ENCODE measurements at regions not wholly inside any gene's neighbourhood (a gene's known extent, or its start where the extent isn't known, plus 50 kb on each side); places are given as distances from the start of the nearest gene placed in this dataset.

DNA sequence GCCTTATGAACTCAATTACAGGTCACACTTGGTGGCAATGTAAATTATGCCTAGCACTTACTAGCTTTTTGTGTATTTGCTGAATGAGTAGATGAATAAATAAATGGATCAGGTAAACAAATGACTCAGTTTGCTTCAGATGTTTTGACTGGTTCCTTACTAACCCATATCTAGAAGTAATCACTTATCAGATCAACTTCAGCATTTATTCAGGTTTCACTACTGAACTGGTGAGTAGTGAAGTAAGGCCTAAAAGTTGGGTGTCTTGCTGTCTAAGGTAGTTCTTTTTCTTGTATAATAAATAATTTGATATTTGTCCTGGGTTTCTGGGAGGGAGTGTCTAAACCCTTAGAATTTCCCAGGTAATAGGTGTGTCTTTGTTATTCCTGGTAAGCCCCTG, 205.0 kb downstream of the UXS1 start:
- Mint-ChIP-seq H3K27ac (no peak overlapping the region), H3K4me3 (no peak overlapping the region), H3K4me1 (no peaks in the 10 kb centered on the region), H3K27me3 (no peaks in the 10 kb centered on the region), H3K9me3 (ENCODE audit: insufficient read depth) (peaks cover 22% of the 10 kb centered on the region)
- TF ChIP-seq, protein P1, sequence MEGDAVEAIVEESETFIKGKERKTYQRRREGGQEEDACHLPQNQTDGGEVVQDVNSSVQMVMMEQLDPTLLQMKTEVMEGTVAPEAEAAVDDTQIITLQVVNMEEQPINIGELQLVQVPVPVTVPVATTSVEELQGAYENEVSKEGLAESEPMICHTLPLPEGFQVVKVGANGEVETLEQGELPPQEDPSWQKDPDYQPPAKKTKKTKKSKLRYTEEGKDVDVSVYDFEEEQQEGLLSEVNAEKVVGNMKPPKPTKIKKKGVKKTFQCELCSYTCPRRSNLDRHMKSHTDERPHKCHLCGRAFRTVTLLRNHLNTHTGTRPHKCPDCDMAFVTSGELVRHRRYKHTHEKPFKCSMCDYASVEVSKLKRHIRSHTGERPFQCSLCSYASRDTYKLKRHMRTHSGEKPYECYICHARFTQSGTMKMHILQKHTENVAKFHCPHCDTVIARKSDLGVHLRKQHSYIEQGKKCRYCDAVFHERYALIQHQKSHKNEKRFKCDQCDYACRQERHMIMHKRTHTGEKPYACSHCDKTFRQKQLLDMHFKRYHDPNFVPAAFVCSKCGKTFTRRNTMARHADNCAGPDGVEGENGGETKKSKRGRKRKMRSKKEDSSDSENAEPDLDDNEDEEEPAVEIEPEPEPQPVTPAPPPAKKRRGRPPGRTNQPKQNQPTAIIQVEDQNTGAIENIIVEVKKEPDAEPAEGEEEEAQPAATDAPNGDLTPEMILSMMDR (IDR thresholded peaks at IDR 0.05) = no peak
- TF ChIP-seq EZH2 (IDR thresholded peaks at IDR 0.05; ENCODE audit: borderline replicate concordance, insufficient read depth, low read depth, low read length, poor library complexity, severe bottlenecking) = no peak
- no peak overlapping the region for H3K4me2 ChIP-seq (replicated peaks; ENCODE audit: low read depth, low read length, poor library complexity, severe bottlenecking)
- H3K27me3 ChIP-seq (replicated peaks in 1 of 4; ENCODE audit: control extremely low read depth in 1 of 4, control insufficient read depth in 3 of 4, insufficient read depth in 4 of 4, low read length in 3 of 4) = peaks cover 0 to 2% (median 0%) of the 10 kb centered on the region in 4 experiments
- no peak for DNase-seq
- H3K4me1 ChIP-seq (ENCODE audit: control insufficient read depth in 2 of 2, insufficient read depth in 2 of 2, low read length in 2 of 2) = no peaks in the 10 kb centered on the region
- H4K20me1 ChIP-seq (ENCODE audit: control insufficient read depth, insufficient read depth, low read length, poor library complexity, severe bottlenecking) = no peaks in the 10 kb centered on the region
- no peak for ATAC-seq (ENCODE audit: low read depth)
- H3K27ac ChIP-seq (ENCODE audit: low read length in 2 of 2) = no peak overlapping the region
- no peak overlapping the region for H3K9ac ChIP-seq (ENCODE audit: low read length)
- peaks cover 5 to 22% (median 14%) of the 10 kb centered on the region in 3 donors for H3K9me3 ChIP-seq (ENCODE audit: control extremely low read depth in 1 of 3, control insufficient read depth in 2 of 3, insufficient read depth in 1 of 3, low read length in 2 of 3)
- H2AFZ ChIP-seq (ENCODE audit: insufficient read depth, low read depth, low read length, poor library complexity, severe bottlenecking) = no peak overlapping the region
- H3K79me2 ChIP-seq (ENCODE audit: control insufficient read depth, insufficient read depth, low read length) = no peaks in the 10 kb centered on the region
- CTCF ChIA-PET = no interaction called here
- intact Hi-C loops (cut with micrococcal nuclease) = no loop called here
- POLR2A ChIA-PET = no interaction called here
- H3K36me3 ChIP-seq (replicated peaks in 1 of 2; ENCODE audit: control extremely low read depth in 1 of 2, control insufficient read depth in 1 of 2, extremely low read depth in 1 of 2, insufficient read depth in 2 of 2, low read length in 1 of 2) = no peaks in the 10 kb centered on the region
- no peak overlapping the region for H3K4me3 ChIP-seq (ENCODE audit: control extremely low read depth in 1 of 5, extremely low read depth in 1 of 5, insufficient read depth in 1 of 5, low read depth in 2 of 5, low read length in 4 of 5)

DNA sequence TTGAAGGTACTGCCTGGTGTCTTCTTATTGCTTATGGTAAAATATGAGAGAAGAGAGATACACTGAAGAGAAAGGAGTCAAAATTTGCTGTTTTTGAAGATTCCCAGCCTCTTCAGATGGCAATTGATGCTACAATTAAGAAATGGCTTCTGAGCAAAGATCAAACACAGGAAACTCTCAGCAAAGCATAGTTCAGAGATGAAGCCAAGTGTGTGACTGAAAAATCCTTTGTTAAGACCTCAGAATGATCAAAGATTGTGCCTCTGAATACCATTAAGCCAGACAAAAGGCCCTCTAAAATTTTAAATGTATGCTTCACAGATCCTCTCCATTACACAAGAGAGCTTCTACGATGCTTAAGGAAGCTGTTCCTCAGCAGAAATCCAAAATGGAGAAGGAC, 216.3 kb downstream of the UXS1 start:
- H3K4me3 ChIP-seq (ENCODE audit: control extremely low read depth in 1 of 5, extremely low read depth in 1 of 5, insufficient read depth in 1 of 5, low read depth in 2 of 5, low read length in 4 of 5) = no peak overlapping the region
- H3K4me2 ChIP-seq (replicated peaks; ENCODE audit: low read depth, low read length, poor library complexity, severe bottlenecking) = no peak overlapping the region
- no peak overlapping the region for H3K9ac ChIP-seq (ENCODE audit: low read length)
- peaks cover 11% of the 10 kb centered on the region for H3K9me3 Mint-ChIP-seq (ENCODE audit: insufficient read depth)
- WGBS (ENCODE audit: insufficient coverage) = no CpG with 5 or more reads among the region's 1 CpG
- no peak overlapping the region for H3K27ac Mint-ChIP-seq
- H4K20me1 ChIP-seq (ENCODE audit: control insufficient read depth, insufficient read depth, low read length, poor library complexity, severe bottlenecking) = no peaks in the 10 kb centered on the region
- H3K4me1 Mint-ChIP-seq = no peaks in the 10 kb centered on the region
- no peak for ATAC-seq (ENCODE audit: low read depth)
- no peak overlapping the region for H3K27ac ChIP-seq (ENCODE audit: low read length in 2 of 2)
- H3K27me3 Mint-ChIP-seq = peaks cover 14% of the 10 kb centered on the region
- POLR2A ChIA-PET = no interaction called here
- H3K27me3 ChIP-seq (replicated peaks in 1 of 4; ENCODE audit: control extremely low read depth in 1 of 4, control insufficient read depth in 3 of 4, insufficient read depth in 4 of 4, low read length in 3 of 4) = no peaks in the 10 kb centered on the region
- CTCF ChIA-PET = no interaction called here
- no peak for DNase-seq
- no peak overlapping the region for H3K4me3 Mint-ChIP-seq
- no peaks in the 10 kb centered on the region for H3K79me2 ChIP-seq (ENCODE audit: control insufficient read depth, insufficient read depth, low read length)
- no peak overlapping the region for H2AFZ ChIP-seq (ENCODE audit: insufficient read depth, low read depth, low read length, poor library complexity, severe bottlenecking)
- H3K9me3 ChIP-seq (ENCODE audit: control extremely low read depth in 1 of 3, control insufficient read depth in 2 of 3, insufficient read depth in 1 of 3, low read length in 2 of 3) = peaks cover 1 to 17% (median 2%) of the 10 kb centered on the region in 3 donors
- H3K36me3 ChIP-seq (replicated peaks in 1 of 2; ENCODE audit: control extremely low read depth in 1 of 2, control insufficient read depth in 1 of 2, extremely low read depth in 1 of 2, insufficient read depth in 2 of 2, low read length in 1 of 2) = no peaks in the 10 kb centered on the region
- no peaks in the 10 kb centered on the region for H3K4me1 ChIP-seq (ENCODE audit: control insufficient read depth in 2 of 2, insufficient read depth in 2 of 2, low read length in 2 of 2)
- TF ChIP-seq, protein P1 (IDR thresholded peaks at IDR 0.05) = no peak
- no peak for TF ChIP-seq EZH2 (IDR thresholded peaks at IDR 0.05; ENCODE audit: borderline replicate concordance, insufficient read depth, low read depth, low read length, poor library complexity, severe bottlenecking)
- intact Hi-C loops (cut with micrococcal nuclease) = no loop called here
